ENCODE measurements at regions not wholly inside any gene's neighbourhood (a gene's known extent, or its start where the extent isn't known, plus 50 kb on each side); places are given as distances from the start of the nearest gene placed in this dataset.

DNA sequence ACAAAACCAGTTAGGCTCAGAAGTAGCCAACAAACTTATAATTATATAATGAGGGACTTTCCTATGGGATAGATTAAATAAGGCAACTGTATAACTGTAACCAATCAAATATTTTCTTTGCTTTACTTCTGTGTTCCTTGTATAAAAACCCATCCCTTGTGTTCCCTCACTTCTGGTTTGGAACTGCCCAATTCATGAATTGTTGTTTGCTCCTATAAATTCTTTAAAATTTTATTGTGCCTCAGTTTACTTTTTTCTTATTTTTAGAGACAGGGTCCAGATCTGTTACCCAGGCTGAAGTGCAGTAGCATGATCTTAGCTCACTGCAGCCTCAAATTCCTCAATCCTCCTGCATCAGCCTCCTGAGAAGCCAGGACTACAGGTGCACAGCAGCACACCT, 155.7 kb downstream of the SMAD6 start:
- CTCF ChIA-PET (ENCODE audit: low intra/inter-chr PET ratio): no interaction called here
- Histone ChIP-seq H4K20me1 (replicated peaks; ENCODE audit: control insufficient read depth, insufficient read depth, low read length) (no peaks in the 10 kb centered on the region), H3K27me3 (ENCODE audit: control insufficient read depth in 2 of 2, insufficient read depth in 2 of 2, low read length in 2 of 2) (no peaks in the 10 kb centered on the region), H3K9me3 (replicated peaks; ENCODE audit: control insufficient read depth, insufficient read depth, low read depth, low read length) (no peaks in the 10 kb centered on the region), H3K4me1 (replicated peaks in 1 of 2; ENCODE audit: control insufficient read depth in 2 of 2, insufficient read depth in 2 of 2, low read length in 2 of 2) (peaks cover 11 to 12% of the 10 kb centered on the region in 2 experiments; a peak in 4 of 5 replicates), H3K36me3 (ENCODE audit: control insufficient read depth, insufficient read depth, low read length) (no peaks in the 10 kb centered on the region), H3K79me2 (ENCODE audit: control insufficient read depth, insufficient read depth, low read length) (no peaks in the 10 kb centered on the region), H3K9ac (ENCODE audit: insufficient read depth in 1 of 2, low read depth in 2 of 2, low read length in 2 of 2) (no peak overlapping the region), H3K4me2 (ENCODE audit: insufficient read depth, low read length) (no peak overlapping the region), H2AFZ (ENCODE audit: low read depth, low read length) (no peak overlapping the region), H3K9me1 (ENCODE audit: control insufficient read depth, insufficient read depth, low read length) (no peaks in the 10 kb centered on the region), H3K27ac (ENCODE audit: extremely low read depth, low read depth, low read length) (no peak overlapping the region), H3K4me3 (no peak overlapping the region)
- TF ChIP-seq SMARCE1 (IDR thresholded peaks at IDR 0.05) (no peak), ZFX (CRISPR knock-in tag; IDR thresholded peaks at IDR 0.05) (no peak), GTF2A2 (tag; IDR thresholded peaks at IDR 0.05) (no peak), PPARD (CRISPR knock-in tag; IDR thresholded peaks at IDR 0.05) (no peak), SREBF1 (IDR thresholded peaks at IDR 0.05; ENCODE audit: borderline replicate concordance, low read depth, low read length) (no peak), ZNF707 (CRISPR knock-in tag; conservative IDR thresholded peaks at IDR 0.05) (no peak), PURB (CRISPR knock-in tag; IDR thresholded peaks at IDR 0.05; ENCODE audit: low read depth) (no peak), HDAC8 (tag; IDR thresholded peaks at IDR 0.05) (no peak), ZNF79 (CRISPR knock-in tag; IDR thresholded peaks at IDR 0.05; ENCODE audit: low read depth) (no peak), RFX7 (CRISPR knock-in tag; IDR thresholded peaks at IDR 0.05) (no peak)
- ATAC-seq (no peak), DNase-seq (ENCODE audit: extremely low read depth in 1 of 4, low spot score in 3 of 4) (no peak), FAIRE-seq (no peak)
- in situ Hi-C loops (cut with MboI): loop anchor here (10.0 kb wide), 1 partner anchor 263 kb away; no protein-coding TSS in a partner anchor
- no TSS peak for BruUV-seq (replicated peaks)
- POLR2A ChIA-PET: interaction anchor here (0.6 kb wide), 1 partner anchor 52 kb away, joined by 3 read pairs; no protein-coding TSS in a partner anchor
- intact Hi-C loops (cut with micrococcal nuclease): loop anchor here (10.0 kb wide), 1 partner anchor 363 kb away; the partner anchor contains the start of gene SNAPC5
